ENCODE measurements at regions not wholly inside any gene's neighbourhood (a gene's known extent, or its start where the extent isn't known, plus 50 kb on each side); places are given as distances from the start of the nearest gene placed in this dataset.

DNA sequence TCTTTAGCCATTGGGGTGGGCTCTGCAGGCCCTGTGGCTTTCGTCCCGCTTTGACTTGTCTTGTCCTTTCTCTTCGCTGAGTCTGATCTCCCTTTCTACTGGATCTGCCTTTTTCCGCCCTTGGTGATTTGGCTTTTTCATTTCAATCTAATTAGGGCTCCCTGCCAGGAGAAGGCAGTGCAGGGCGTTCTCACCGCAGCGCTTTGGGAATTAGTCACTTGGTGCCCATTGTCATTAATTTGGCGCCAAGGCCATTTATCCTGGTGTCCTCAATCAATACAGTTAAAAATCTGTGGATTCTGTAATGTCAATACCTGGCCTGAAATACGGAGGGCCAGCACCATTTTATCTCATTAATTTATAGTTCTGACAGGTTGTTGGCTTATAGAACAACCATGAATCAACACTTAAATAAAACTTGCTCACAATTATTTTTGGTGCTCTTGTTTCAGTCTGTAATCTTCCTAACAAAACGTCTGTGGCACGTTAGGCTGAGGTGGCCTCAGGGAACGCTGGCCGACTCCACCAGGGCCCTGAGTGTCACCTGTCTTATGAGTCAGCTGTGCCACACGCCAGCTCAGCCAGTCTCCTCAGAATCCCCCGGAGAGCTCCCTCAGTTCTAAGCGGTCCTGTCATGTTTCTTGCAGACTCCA lies 115.7 kb downstream of the BEGAIN start:
- no peak for TF ChIP-seq POLR2A (IDR thresholded peaks at IDR 0.05)
- TF ChIP-seq, protein P1, sequence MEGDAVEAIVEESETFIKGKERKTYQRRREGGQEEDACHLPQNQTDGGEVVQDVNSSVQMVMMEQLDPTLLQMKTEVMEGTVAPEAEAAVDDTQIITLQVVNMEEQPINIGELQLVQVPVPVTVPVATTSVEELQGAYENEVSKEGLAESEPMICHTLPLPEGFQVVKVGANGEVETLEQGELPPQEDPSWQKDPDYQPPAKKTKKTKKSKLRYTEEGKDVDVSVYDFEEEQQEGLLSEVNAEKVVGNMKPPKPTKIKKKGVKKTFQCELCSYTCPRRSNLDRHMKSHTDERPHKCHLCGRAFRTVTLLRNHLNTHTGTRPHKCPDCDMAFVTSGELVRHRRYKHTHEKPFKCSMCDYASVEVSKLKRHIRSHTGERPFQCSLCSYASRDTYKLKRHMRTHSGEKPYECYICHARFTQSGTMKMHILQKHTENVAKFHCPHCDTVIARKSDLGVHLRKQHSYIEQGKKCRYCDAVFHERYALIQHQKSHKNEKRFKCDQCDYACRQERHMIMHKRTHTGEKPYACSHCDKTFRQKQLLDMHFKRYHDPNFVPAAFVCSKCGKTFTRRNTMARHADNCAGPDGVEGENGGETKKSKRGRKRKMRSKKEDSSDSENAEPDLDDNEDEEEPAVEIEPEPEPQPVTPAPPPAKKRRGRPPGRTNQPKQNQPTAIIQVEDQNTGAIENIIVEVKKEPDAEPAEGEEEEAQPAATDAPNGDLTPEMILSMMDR (IDR thresholded peaks at IDR 0.05): no peak
